SU-DHL-6 (cell line): ENCODE measurements at regions not wholly inside any gene's neighbourhood (a gene's known extent, or its start where the extent isn't known, plus 50 kb on each side); places are given as distances from the start of the nearest gene placed in this dataset.

Source experiments
- H2AFZ ChIP-seq: fragments of 200-600 bp; sonication (generic); 2 replicates; pipeline ENCODE4 v1.6.1; 2014; ENCODE audit warnings: low read depth, mild to moderate bottlenecking, moderate library complexity, mixed read lengths, antibody characterized with exemption, low read length; ENCODE audit not compliant: severe bottlenecking
- H3F3A ChIP-seq: fragments of 200-600 bp; shearing (Covaris generic); 2 replicates; pipeline ENCODE4 v1.6.0; 2016; ENCODE audit warnings: antibody characterized with exemption, mild to moderate bottlenecking; ENCODE audit not compliant: insufficient read depth
- H3K27ac ChIP-seq: fragments of 200-600 bp; sonication (generic); 2 replicates; pipeline ENCODE4 v1.5.1; 2016; ENCODE audit warnings: low read depth, mild to moderate bottlenecking, low read length, moderate library complexity, mixed read lengths
- H3K27me3 ChIP-seq: fragments of 200-600 bp; sonication (generic), shearing (Covaris generic); 2 replicates; pipeline ENCODE4 v1.6.0; 2014; ENCODE audit warnings: mild to moderate bottlenecking, low read length
- H3K36me3 ChIP-seq: fragments of 200-600 bp; sonication (generic); 2 replicates; pipeline ENCODE4 v1.6.1; 2014; ENCODE audit warnings: mild to moderate bottlenecking, low read length, mixed read lengths
- H3K4me2 ChIP-seq: fragments of 300-600, 200-600 bp; shearing (Covaris generic), sonication (generic); 2 replicates; pipeline ENCODE4 v1.6.0; 2014; ENCODE audit warnings: low read length, low read depth, mild to moderate bottlenecking; ENCODE audit not compliant: poor library complexity, severe bottlenecking
- H3K4me3 ChIP-seq: fragments of 200-600 bp; sonication (generic); 2 replicates; pipeline ENCODE4 v1.5.1; 2014; ENCODE audit warnings: antibody characterized with exemption, low read length, mild to moderate bottlenecking, mixed read lengths; ENCODE audit not compliant: insufficient read depth, poor library complexity, severe bottlenecking
- H3K79me2 ChIP-seq: fragments of 200-600 bp; sonication (generic); 2 replicates; pipeline ENCODE4 v1.6.1; 2014; ENCODE audit warnings: mild to moderate bottlenecking, low read length, moderate library complexity; ENCODE audit not compliant: insufficient read depth
- H3K9ac ChIP-seq: fragments of 200-600 bp; sonication (generic); 2 replicates; pipeline ENCODE4 v1.7.0; 2014; ENCODE audit warnings: mild to moderate bottlenecking, low read length
- H3K9me2 ChIP-seq: fragments of 200-600 bp; sonication (generic); replicated peaks from 2 replicates; pipeline ENCODE4 v1.6.1; 2014; ENCODE audit warnings: low read length; ENCODE audit not compliant: insufficient read depth
- H3K9me3 ChIP-seq: fragments of 200-600 bp; sonication (generic); 2 replicates; pipeline ENCODE4 v1.6.1; 2014; ENCODE audit warnings: low read length, mixed read lengths; ENCODE audit not compliant: insufficient read depth
- H4K20me1 ChIP-seq: fragments of 200-600 bp; sonication (generic); 2 replicates; pipeline ENCODE4 v1.6.1; 2014; ENCODE audit warnings: low read depth, mild to moderate bottlenecking, antibody characterized with exemption, low read length, moderate library complexity, mixed read lengths
- EZH2phosphoT487 ChIP-seq: fragments of 200-600 bp; sonication (generic), shearing (Covaris generic); conservative IDR thresholded peaks from 2 replicates; pipeline ENCODE4 v1.6.1; 2018; ENCODE audit warnings: mild to moderate bottlenecking, antibody characterized with exemption, low read length, moderate library complexity, mixed read lengths
- TF ChIP-seq, protein P1 (sequence below): fragments of 200-600 bp; sonication (generic); IDR thresholded peaks from one replicate; pipeline ENCODE4 v1.5.1; 2017; ENCODE audit warnings: antibody characterized with exemption, mild to moderate bottlenecking, low read length, moderate library complexity; ENCODE audit not compliant: insufficient read depth, poor library complexity, severe bottlenecking

- Histone ChIP-seq H3K4me2 (no peak overlapping the region), H3K27me3 (no peaks in the 10 kb centered on the region), H3K79me2 (no peaks in the 10 kb centered on the region), H4K20me1 (no peaks in the 10 kb centered on the region), H3F3A (no peaks in the 10 kb centered on the region), H3K9ac (no peak overlapping the region), H3K9me3 (no peaks in the 10 kb centered on the region), H2AFZ (no peak overlapping the region), H3K27ac (no peak overlapping the region), H3K9me2 (no peaks in the 10 kb centered on the region), H3K36me3 (no peaks in the 10 kb centered on the region), H3K4me3 (no peak overlapping the region)
- TF ChIP-seq, protein P1, sequence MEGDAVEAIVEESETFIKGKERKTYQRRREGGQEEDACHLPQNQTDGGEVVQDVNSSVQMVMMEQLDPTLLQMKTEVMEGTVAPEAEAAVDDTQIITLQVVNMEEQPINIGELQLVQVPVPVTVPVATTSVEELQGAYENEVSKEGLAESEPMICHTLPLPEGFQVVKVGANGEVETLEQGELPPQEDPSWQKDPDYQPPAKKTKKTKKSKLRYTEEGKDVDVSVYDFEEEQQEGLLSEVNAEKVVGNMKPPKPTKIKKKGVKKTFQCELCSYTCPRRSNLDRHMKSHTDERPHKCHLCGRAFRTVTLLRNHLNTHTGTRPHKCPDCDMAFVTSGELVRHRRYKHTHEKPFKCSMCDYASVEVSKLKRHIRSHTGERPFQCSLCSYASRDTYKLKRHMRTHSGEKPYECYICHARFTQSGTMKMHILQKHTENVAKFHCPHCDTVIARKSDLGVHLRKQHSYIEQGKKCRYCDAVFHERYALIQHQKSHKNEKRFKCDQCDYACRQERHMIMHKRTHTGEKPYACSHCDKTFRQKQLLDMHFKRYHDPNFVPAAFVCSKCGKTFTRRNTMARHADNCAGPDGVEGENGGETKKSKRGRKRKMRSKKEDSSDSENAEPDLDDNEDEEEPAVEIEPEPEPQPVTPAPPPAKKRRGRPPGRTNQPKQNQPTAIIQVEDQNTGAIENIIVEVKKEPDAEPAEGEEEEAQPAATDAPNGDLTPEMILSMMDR, result no peak
- no peak for TF ChIP-seq EZH2phosphoT487
These were observed 132.1 kb upstream of the ADGRL3 start for GRCh38 chr4:61068060-61068459.

DNA sequence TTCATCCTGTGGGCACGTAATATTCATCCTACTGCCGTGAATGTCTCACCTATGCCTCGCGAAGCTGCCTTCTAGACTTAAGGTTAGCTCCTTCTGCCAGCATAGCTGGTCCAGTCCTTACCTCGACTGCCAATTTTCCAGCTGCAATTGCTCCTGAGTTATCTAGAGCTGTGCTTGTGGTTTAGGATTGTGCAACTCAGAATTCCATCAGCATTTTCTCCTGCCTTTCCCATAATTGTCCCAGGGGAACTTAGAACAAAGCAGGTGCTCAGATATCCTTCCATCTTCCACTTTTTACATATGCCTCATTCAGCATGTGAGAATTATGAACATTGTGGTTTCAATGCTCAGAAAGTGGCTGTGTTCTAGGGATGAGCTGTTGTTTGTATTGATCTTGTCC lies 131.4 kb upstream of the ADGRL3 start:
- H3F3A ChIP-seq, result no peaks in the 10 kb centered on the region
- no peak overlapping the region for H2AFZ ChIP-seq
- H4K20me1 ChIP-seq, result no peaks in the 10 kb centered on the region
- no peaks in the 10 kb centered on the region for H3K36me3 ChIP-seq
- H3K9me3 ChIP-seq, result no peaks in the 10 kb centered on the region
- no peak overlapping the region for H3K4me3 ChIP-seq
- H3K27ac ChIP-seq, result no peak overlapping the region
- H3K4me2 ChIP-seq, result no peak overlapping the region
- no peak overlapping the region for H3K9ac ChIP-seq
- no peaks in the 10 kb centered on the region for H3K27me3 ChIP-seq
- H3K9me2 ChIP-seq, result no peaks in the 10 kb centered on the region
- no peak for TF ChIP-seq EZH2phosphoT487
- TF ChIP-seq, protein P1, result no peak
- no peaks in the 10 kb centered on the region for H3K79me2 ChIP-seq

DNA sequence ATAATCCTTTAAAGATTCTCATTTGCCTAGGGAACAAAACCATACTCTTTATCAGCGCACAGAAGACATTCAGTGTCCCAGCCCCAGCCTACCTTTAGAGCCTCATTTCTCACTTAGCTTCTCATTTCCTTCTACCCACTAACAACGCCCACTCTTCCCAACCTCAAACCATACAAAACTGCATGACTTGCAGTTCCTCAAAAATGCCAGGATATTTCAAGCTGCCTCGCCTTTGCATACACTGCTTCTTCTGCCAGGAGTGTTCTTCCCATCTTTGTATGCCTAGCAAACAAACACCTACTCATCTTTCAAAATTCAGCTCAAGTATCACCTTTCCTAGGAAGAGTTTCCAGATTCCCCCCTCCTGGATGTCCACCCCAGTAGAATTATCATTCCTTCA lies 129.9 kb upstream of the ADGRL3 start:
- H4K20me1 ChIP-seq, result no peaks in the 10 kb centered on the region
- H2AFZ ChIP-seq, result no peak overlapping the region
- H3K27me3 ChIP-seq, result no peaks in the 10 kb centered on the region
- H3F3A ChIP-seq, result no peaks in the 10 kb centered on the region
- H3K79me2 ChIP-seq, result no peaks in the 10 kb centered on the region
- TF ChIP-seq, protein P1, result no peak
- TF ChIP-seq EZH2phosphoT487, result no peak
- no peak overlapping the region for H3K4me3 ChIP-seq
- no peak overlapping the region for H3K9ac ChIP-seq
- H3K36me3 ChIP-seq, result no peaks in the 10 kb centered on the region
- H3K27ac ChIP-seq, result no peak overlapping the region
- no peak overlapping the region for H3K4me2 ChIP-seq
- no peaks in the 10 kb centered on the region for H3K9me2 ChIP-seq
- H3K9me3 ChIP-seq, result no peaks in the 10 kb centered on the region

- Histone ChIP-seq H4K20me1 (no peaks in the 10 kb centered on the region), H3K79me2 (no peaks in the 10 kb centered on the region), H3K36me3 (no peaks in the 10 kb centered on the region), H3F3A (no peaks in the 10 kb centered on the region), H3K27me3 (no peaks in the 10 kb centered on the region), H2AFZ (no peak overlapping the region), H3K4me2 (no peak overlapping the region), H3K9me2 (no peaks in the 10 kb centered on the region), H3K4me3 (no peak overlapping the region), H3K27ac (no peak overlapping the region), H3K9ac (no peak overlapping the region), H3K9me3 (no peaks in the 10 kb centered on the region)
- TF ChIP-seq, protein P1, result no peak
- TF ChIP-seq EZH2phosphoT487, result no peak
These were observed 120.7 kb upstream of the ADGRL3 start for GRCh38 chr4:61079427-61079826.
